IPS-18a (cell line): ENCODE measurements at regions not wholly inside any gene's neighbourhood (a gene's known extent, or its start where the extent isn't known, plus 50 kb on each side); places are given as distances from the start of the nearest gene placed in this dataset.

Experiments
- H3K27ac ChIP-seq: one replicate; pipeline ENCODE4 v1.5.1; 2013; ENCODE audit warnings: low read length
- H3K27me3 ChIP-seq: one replicate; pipeline ENCODE4 v1.6.1; 2013; ENCODE audit warnings: mild to moderate bottlenecking, low read length; ENCODE audit not compliant: control insufficient read depth, insufficient read depth
- H3K36me3 ChIP-seq: one replicate; pipeline ENCODE4 v1.6.1; 2013; ENCODE audit warnings: low read depth, low read length; ENCODE audit not compliant: control insufficient read depth
- H3K4me1 ChIP-seq: one replicate; pipeline ENCODE4 v1.6.1; 2013; ENCODE audit warnings: low read depth, low read length; ENCODE audit not compliant: control insufficient read depth
- H3K4me3 ChIP-seq: one replicate; pipeline ENCODE4 v1.5.1; 2013; ENCODE audit warnings: low read length
- H3K9ac ChIP-seq: one replicate; pipeline ENCODE4 v1.6.1; 2013; ENCODE audit warnings: mild to moderate bottlenecking, low read length, moderate library complexity
- H3K9me3 ChIP-seq: one replicate; pipeline ENCODE4 v1.6.1; 2013; ENCODE audit warnings: low read depth, low read length; ENCODE audit not compliant: control insufficient read depth

DNA sequence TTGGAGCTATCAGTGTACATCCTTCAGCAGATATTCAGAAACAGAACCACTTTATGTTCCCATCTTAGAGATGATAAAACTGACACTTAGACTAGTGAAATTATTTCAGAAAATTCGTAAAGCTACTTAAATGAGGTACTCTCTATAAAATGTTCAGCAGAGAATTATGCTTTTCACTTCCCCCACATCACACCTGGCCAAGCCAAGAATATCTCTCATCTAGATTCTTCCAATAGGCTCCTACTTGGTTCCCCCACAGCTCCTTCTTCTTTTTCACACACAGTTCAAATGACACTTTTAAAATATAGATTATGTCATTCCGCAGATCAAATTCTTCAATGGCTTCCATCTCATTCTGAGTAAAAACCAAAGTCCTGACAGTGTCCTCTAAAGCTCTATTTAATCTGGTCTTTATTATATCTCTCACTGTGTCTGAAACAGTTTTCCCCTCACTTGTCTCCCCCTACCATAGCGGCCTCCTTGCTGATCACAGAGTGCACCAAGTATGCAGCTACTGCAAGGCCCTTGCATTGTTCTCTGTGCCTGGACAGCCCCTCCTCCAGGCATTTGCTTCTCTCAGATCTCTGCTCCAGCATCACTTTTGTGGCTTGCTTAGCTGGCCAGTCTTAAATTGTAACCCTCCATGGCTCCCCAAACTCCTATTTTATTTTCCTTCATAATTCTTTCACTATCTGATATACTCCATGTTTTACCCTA, 736.8 kb upstream of the USP15 start:
- H3K4me1 ChIP-seq, result peaks cover 20% of the 10 kb centered on the region
- no peaks in the 10 kb centered on the region for H3K9me3 ChIP-seq
- no peaks in the 10 kb centered on the region for H3K27me3 ChIP-seq
- H3K36me3 ChIP-seq, result no peaks in the 10 kb centered on the region
- no peak overlapping the region for H3K4me3 ChIP-seq
- H3K27ac ChIP-seq, result no peak overlapping the region
- no peak overlapping the region for H3K9ac ChIP-seq

DNA sequence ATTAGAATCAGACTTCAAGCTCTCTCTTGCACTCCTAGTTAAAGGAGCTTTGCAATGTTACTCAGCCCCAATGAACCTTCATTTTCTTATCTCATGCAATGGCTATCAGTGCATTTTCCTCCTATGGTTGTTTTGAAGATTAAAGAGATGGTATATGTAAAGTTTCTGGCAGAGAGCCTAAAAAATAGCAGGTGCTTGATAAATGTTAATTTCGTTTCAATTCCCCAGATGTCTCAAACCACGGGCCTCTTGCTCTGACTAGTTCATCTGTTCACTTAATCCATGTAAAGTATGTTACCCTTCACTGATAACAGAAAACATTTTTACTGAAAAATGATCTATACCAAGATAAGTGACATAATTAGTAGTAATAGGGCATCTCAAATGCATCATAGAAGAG, 735.4 kb upstream of the USP15 start:
- Histone ChIP-seq H3K27ac (no peak overlapping the region), H3K4me1 (peaks cover 20% of the 10 kb centered on the region), H3K4me3 (no peak overlapping the region), H3K27me3 (no peaks in the 10 kb centered on the region), H3K9ac (no peak overlapping the region), H3K36me3 (no peaks in the 10 kb centered on the region), H3K9me3 (no peaks in the 10 kb centered on the region)

DNA sequence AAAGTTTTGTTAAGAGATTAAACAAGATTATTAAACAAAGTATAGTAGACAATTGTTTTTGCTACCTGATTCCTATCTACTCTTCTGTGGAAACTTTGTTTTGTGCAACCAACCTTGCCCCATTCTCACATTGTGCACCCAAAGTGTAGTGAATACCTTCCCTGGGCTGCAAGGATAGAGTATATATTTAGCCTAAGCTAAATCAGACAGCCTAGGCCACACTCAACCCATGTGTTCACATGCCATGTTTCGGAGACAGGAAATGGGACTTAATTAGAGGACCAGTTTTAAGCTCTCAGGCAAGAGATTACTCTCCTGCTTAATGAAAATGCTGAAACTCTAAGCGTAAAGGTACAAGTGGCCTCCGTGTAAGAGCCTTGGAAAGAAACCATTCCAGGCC, 734.9 kb upstream of the USP15 start:
- Histone ChIP-seq H3K36me3 (no peaks in the 10 kb centered on the region), H3K9me3 (no peaks in the 10 kb centered on the region), H3K4me1 (peaks cover 18% of the 10 kb centered on the region), H3K27me3 (no peaks in the 10 kb centered on the region), H3K9ac (no peak overlapping the region), H3K4me3 (no peak overlapping the region), H3K27ac (no peak overlapping the region)

DNA sequence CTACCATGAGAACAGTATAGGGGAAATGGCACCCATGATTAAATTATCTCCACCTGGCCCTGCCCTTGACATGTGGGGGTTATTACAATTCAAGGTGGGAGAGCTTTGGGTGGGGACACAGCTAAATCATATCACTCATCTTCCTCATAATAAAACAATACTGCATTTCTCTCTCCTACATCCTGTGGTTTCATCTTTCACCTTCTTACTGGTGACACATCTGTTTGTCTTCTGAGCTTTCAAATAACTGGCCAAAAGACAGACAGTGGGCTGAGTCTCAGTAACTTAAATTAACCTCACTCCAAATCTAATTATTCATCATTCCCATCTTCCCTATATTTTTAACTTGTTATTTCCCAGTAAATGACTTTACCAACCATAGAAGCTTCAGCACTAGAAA, 729.7 kb upstream of the USP15 start:
- no peak overlapping the region for H3K27ac ChIP-seq
- H3K9me3 ChIP-seq, result no peaks in the 10 kb centered on the region
- H3K9ac ChIP-seq, result no peak overlapping the region
- H3K4me1 ChIP-seq, result no peaks in the 10 kb centered on the region
- H3K27me3 ChIP-seq, result no peaks in the 10 kb centered on the region
- no peaks in the 10 kb centered on the region for H3K36me3 ChIP-seq
- no peak overlapping the region for H3K4me3 ChIP-seq

DNA sequence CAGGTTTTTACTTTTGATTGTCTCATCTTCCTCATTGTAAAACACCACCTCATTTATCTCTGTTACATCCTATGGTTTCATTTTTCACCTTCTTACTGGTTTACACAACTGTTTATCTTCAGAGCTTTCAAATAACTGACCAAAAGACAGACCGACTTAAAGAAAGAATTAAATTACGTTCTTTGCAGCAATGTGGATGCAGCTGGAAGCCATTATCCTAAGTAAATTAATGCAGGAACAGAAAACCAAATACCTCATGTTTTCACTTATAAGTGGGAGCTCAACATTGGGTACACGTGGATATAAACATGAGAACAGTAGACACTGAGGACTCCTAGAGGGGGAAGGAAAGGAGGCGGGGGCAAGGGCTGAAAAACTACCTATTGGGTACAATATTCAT, 729.0 kb upstream of the USP15 start:
- H3K4me1 ChIP-seq, result no peaks in the 10 kb centered on the region
- no peaks in the 10 kb centered on the region for H3K36me3 ChIP-seq
- no peaks in the 10 kb centered on the region for H3K9me3 ChIP-seq
- H3K4me3 ChIP-seq, result no peak overlapping the region
- H3K27ac ChIP-seq, result no peak overlapping the region
- H3K27me3 ChIP-seq, result no peaks in the 10 kb centered on the region
- H3K9ac ChIP-seq, result no peak overlapping the region

DNA sequence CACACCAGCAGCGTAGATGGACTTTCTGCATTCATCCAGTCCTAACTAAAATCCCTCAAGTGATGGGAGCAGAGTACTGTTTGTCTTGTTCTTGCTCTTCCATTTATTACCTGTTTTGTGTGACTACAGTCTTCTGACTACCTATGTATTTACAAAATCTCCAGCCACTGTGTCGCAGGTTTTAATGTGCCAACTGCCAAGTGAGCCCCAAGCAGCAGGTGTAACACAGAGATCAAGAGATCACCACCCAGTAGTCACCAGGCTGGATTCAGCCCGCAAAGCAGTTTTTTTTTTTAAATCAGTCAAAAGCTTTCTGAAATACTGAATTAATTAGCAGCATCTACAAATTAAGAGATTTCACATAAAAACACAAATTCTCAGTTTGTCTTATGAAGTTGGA, 724.1 kb upstream of the USP15 start:
- H3K9me3 ChIP-seq, result no peaks in the 10 kb centered on the region
- no peaks in the 10 kb centered on the region for H3K4me1 ChIP-seq
- H3K9ac ChIP-seq, result no peak overlapping the region
- no peaks in the 10 kb centered on the region for H3K27me3 ChIP-seq
- no peaks in the 10 kb centered on the region for H3K36me3 ChIP-seq
- H3K4me3 ChIP-seq, result no peak overlapping the region
- no peak overlapping the region for H3K27ac ChIP-seq

DNA sequence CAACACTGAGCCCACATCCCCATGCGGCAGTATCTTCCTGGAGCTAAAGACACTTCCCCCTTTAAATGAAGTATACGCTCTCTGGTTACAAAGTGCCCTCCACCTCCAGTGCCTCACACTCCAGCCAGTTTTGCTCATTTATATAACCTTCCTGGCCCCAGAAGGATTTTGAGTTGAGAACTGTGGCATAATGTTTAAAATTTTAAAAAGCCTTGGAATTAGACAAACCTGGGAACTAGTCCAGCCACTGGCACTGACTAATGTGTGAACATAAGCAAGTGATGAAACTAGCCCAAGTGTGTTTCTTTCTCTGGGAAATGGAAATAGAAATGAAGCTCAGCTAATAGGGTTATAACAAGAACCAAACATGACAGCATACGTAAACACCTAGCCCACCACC, 723.7 kb upstream of the USP15 start:
- no peaks in the 10 kb centered on the region for H3K4me1 ChIP-seq

DNA sequence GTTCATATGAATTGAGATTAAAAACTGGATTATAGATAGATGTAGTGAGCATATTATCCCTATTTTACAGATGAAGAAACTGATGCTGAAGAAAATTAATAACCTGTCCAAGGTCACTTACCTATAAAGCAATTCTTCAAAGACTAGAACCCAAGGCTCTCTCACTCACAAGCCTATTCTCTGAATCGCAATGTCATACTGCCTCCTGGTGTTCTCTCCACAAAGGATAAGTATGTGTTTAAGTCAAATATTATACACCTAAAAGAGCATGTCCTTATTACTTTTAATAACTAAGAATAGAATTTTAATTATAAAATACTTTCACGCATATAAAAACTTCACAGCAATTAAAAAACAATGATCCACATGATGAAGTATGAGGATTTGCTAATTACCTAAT, 721.3 kb upstream of the USP15 start:
- Histone ChIP-seq H3K36me3 (no peaks in the 10 kb centered on the region), H3K27ac (no peak overlapping the region), H3K9me3 (no peaks in the 10 kb centered on the region), H3K4me1 (no peaks in the 10 kb centered on the region), H3K9ac (no peak overlapping the region), H3K4me3 (no peak overlapping the region), H3K27me3 (no peaks in the 10 kb centered on the region)

More for the DNA sequence above, 723.7 kb upstream of the USP15 start:
- Histone ChIP-seq H3K36me3 (no peaks in the 10 kb centered on the region), H3K9ac (no peak overlapping the region), H3K27me3 (no peaks in the 10 kb centered on the region), H3K4me3 (no peak overlapping the region), H3K27ac (no peak overlapping the region), H3K9me3 (no peaks in the 10 kb centered on the region)

DNA sequence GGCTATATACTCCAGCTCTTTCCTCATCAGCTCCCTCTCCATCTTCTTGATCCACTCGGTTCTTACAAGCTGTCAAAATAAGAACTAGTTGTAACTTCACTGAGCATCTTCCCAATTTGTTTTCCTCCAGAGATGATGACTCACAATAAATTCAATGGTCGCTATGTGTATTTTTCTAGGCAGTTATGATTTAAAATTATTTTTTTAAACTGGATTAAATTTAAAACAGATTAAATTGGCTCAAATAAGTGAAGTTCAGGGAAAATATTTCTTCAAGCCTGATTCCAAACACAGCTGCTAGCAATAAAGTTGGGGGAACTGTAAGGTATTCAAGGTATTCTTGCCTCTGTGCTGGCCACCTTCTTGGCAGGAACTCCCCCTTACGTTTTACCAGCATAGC, 717.7 kb upstream of the USP15 start:
- H3K9me3 ChIP-seq, result no peaks in the 10 kb centered on the region
- H3K27me3 ChIP-seq, result no peaks in the 10 kb centered on the region
- H3K4me3 ChIP-seq, result no peak overlapping the region
- H3K4me1 ChIP-seq, result no peaks in the 10 kb centered on the region
- no peak overlapping the region for H3K9ac ChIP-seq
- H3K36me3 ChIP-seq, result no peaks in the 10 kb centered on the region
- no peak overlapping the region for H3K27ac ChIP-seq

DNA sequence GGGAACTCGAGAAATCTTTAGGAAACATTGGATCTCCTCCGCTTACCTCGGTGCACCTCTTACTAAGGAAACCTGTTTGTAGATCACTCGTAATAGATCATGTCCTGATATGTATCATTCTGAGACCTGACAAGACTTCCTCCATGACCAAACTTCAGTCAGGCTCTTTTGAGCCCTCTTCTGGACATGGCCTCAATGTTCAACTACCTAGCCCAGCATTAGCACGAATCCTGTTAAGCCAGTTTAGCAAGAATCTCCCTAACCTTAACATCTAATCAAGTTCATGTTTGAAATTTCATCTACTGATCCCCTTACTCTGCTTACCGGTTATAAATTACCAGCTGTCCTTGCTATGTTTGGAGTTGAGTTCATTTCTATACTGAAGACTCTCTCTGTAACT, 713.9 kb upstream of the USP15 start:
- H3K27ac ChIP-seq, result no peak overlapping the region
- no peaks in the 10 kb centered on the region for H3K4me1 ChIP-seq
- no peak overlapping the region for H3K9ac ChIP-seq
- no peaks in the 10 kb centered on the region for H3K27me3 ChIP-seq
- H3K4me3 ChIP-seq, result no peak overlapping the region
- no peaks in the 10 kb centered on the region for H3K9me3 ChIP-seq
- H3K36me3 ChIP-seq, result no peaks in the 10 kb centered on the region

DNA sequence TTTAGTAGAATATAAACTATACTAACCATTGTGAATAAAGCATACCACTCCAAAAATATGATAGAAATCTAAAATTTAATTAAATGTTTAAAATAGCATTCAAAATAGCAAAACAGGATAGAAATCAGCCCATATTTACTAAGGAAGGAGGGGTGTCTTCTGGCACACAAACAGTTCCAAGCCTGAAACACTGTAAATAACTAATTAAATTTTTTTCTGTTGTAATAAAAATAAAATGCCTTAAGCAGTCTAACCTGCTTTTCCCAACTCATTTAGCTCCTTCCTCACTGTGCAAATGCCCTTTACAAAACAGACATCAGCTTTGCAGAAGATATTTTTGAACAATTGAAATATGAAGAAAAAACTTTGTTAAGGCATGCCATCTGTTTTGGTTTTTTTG, 707.1 kb upstream of the USP15 start:
- Histone ChIP-seq H3K4me1 (no peaks in the 10 kb centered on the region), H3K9ac (no peak overlapping the region), H3K9me3 (no peaks in the 10 kb centered on the region), H3K4me3 (no peak overlapping the region), H3K36me3 (no peaks in the 10 kb centered on the region), H3K27me3 (no peaks in the 10 kb centered on the region), H3K27ac (no peak overlapping the region)

DNA sequence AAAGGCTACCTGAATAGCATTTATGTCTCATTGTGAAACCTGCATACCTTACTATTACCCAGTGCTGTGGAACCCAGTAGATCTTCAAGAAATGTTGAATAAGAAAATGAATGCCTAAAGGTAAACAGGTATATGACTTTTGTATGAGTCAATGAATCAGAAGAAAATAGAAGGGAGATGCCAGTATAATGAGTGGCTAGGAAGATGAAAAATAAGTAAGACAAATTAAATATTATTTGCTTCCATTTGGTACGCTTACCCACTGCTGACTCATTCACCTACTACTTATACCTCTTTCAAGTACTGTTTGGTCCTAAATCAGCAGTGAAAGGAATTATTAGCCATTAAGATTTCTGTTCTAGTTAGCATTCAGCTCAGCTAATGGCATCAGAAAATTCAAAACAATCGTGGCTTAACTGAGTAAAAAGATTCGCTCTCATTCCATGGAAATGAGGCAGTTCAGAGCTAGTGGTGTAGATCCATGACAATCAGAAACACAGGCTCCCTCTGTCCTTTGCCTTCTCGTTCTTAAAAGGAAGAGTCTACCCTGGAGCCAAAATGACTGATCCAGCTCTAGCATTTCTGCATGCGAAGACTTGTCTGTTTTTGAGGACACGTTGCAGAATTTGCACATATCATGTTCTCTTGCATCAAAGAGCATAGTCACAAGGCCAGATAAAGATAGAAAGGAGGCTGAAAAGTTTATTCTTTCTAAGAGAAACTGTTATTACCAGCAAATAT, 705.8 kb upstream of the USP15 start:
- no peak overlapping the region for H3K9ac ChIP-seq
- H3K27ac ChIP-seq, result no peak overlapping the region
- H3K4me1 ChIP-seq, result no peaks in the 10 kb centered on the region
- no peaks in the 10 kb centered on the region for H3K36me3 ChIP-seq
- H3K4me3 ChIP-seq, result no peak overlapping the region
- no peaks in the 10 kb centered on the region for H3K27me3 ChIP-seq
- H3K9me3 ChIP-seq, result no peaks in the 10 kb centered on the region
